Inflammatory macrophage treated with lipopolysaccharide for 1 hour (primary cell): ENCODE measurements at regions not wholly inside any gene's neighbourhood (a gene's known extent, or its start where the extent isn't known, plus 50 kb on each side); places are given as distances from the start of the nearest gene placed in this dataset.

Experiments used
- DNase-seq, 2 donors: peaks; one replicate each; pipeline ENCODE4 v3.0.0-alpha.2; 2020 to 2022

GRCh38 chr10:8233832-8234259, 179.4 kb downstream of the GATA3 start:
- DNase-seq: no peak

- DNase-seq: no peak
Measured at GRCh38 chr10:8235253-8236027, 181.0 kb downstream of the GATA3 start.

GRCh38 chr10:8238986-8239385, 184.5 kb downstream of the GATA3 start:
- no peak for DNase-seq

GRCh38 chr10:8240861-8241260, 186.4 kb downstream of the GATA3 start:
- no peak for DNase-seq

- DNase-seq: no peak
Measured at GRCh38 chr10:8242295-8242872, 187.9 kb downstream of the GATA3 start.

GRCh38 chr10:8245131-8245813, 190.8 kb downstream of the GATA3 start:
- DNase-seq: no peak

GRCh38 chr10:8245814-8246142, 191.3 kb downstream of the GATA3 start:
- DNase-seq: no peak

- no peak for DNase-seq
Measured at GRCh38 chr10:8246548-8246947, 192.1 kb downstream of the GATA3 start.

- no peak for DNase-seq
Measured at GRCh38 chr10:8247191-8247590, 192.7 kb downstream of the GATA3 start.

GRCh38 chr10:8248868-8249267, 194.4 kb downstream of the GATA3 start:
- DNase-seq: no peak

GRCh38 chr10:8254350-8254749, 199.9 kb downstream of the GATA3 start:
- DNase-seq: no peak

GRCh38 chr10:8255301-8255700, 200.8 kb downstream of the GATA3 start:
- DNase-seq: no peak

GRCh38 chr10:8260645-8261044, 206.2 kb downstream of the GATA3 start:
- DNase-seq: no peak

- DNase-seq: no peak
Measured at GRCh38 chr10:8262317-8262716, 207.8 kb downstream of the GATA3 start.

- no peak for DNase-seq
Measured at GRCh38 chr10:8269976-8270375, 215.5 kb downstream of the GATA3 start.

GRCh38 chr10:8272794-8273425, 218.4 kb downstream of the GATA3 start:
- no peak for DNase-seq

GRCh38 chr10:8273749-8274148, 219.3 kb downstream of the GATA3 start:
- no peak for DNase-seq

GRCh38 chr10:8275911-8276310, 221.4 kb downstream of the GATA3 start:
- no peak for DNase-seq

GRCh38 chr10:8278099-8278498, 223.6 kb downstream of the GATA3 start:
- no peak for DNase-seq

GRCh38 chr10:8279598-8279997, 225.1 kb downstream of the GATA3 start:
- no peak for DNase-seq

- no peak for DNase-seq
Measured at GRCh38 chr10:8280946-8281345, 226.5 kb downstream of the GATA3 start.

GRCh38 chr10:8282340-8282739, 227.9 kb downstream of the GATA3 start:
- no peak for DNase-seq

GRCh38 chr10:8283166-8283905, 228.8 kb downstream of the GATA3 start:
- DNase-seq: no peak
